SK-N-SH (cell line): ENCODE measurements at regions not wholly inside any gene's neighbourhood (a gene's known extent, or its start where the extent isn't known, plus 50 kb on each side); places are given as distances from the start of the nearest gene placed in this dataset.

Experiments
- CTCF ChIA-PET: fragments of 300-600, 350-600 bp; formaldehyde crosslinking; extraction: SDS; loops from one replicate; lab custom pipeline; 2021; lab: Yijun Ruan, JAX
- POLR2A ChIA-PET: fragments of 350-600 bp; sonication (Branson Sonifier 250); formaldehyde crosslinking; extraction: SDS; loops from one replicate; lab custom pipeline; 2020; ENCODE audit warnings: antibody characterized with exemption, inconsistent platforms; lab: Yijun Ruan, JAX
- DNase-seq: peaks from one replicate; pipeline ENCODE4 v3.0.0; 2012
- H2AFZ ChIP-seq: fragments of 200-600 bp; sonication (generic); 2 replicates; pipeline ENCODE4 v1.8.1; 2016; ENCODE audit warnings: antibody characterized with exemption, mild to moderate bottlenecking, low read depth
- H3F3A ChIP-seq: fragments of 200-600 bp; sonication (generic); replicated peaks from 2 replicates; pipeline ENCODE3; 2016; ENCODE audit warnings: antibody characterized with exemption, mild to moderate bottlenecking; ENCODE audit not compliant: insufficient read depth
- H3K27ac ChIP-seq, 2 experiments: fragments of 200-500 bp in 1 of 2; fragments of 200-600 bp in 1 of 2; sonication (Bioruptor generic) in 1 of 2; sonication (generic), shearing (Covaris generic) in 1 of 2; 2 replicates each; pipeline versions ENCODE4 v1.5.1 to v1.6.1; 2014 to 2016; ENCODE audit warnings: low read depth in 2 of 2, inconsistent platforms in 1 of 2, low read length in 1 of 2, mild to moderate bottlenecking in 1 of 2, mixed read lengths in 1 of 2
- H3K27me3 ChIP-seq: fragments of 200-600 bp; sonication (generic), shearing (Covaris generic); 2 replicates; pipeline ENCODE4 v1.6.1; 2016; ENCODE audit warnings: mixed run types; ENCODE audit not compliant: insufficient read depth
- H3K36me3 ChIP-seq, 2 experiments: fragments of 200-500 bp in 1 of 2; fragments of 200-600 bp in 1 of 2; sonication (Bioruptor generic) in 1 of 2; sonication (generic) in 1 of 2; replicated peaks in 1 of 2; 2 replicates each; pipeline versions ENCODE3 to v1.5.1; 2014 to 2016; ENCODE audit warnings: low read length in 1 of 2, mild to moderate bottlenecking in 1 of 2; ENCODE audit not compliant: insufficient read depth in 2 of 2, control insufficient read depth in 1 of 2
- H3K4me1 ChIP-seq, 2 experiments: fragments of 200-500 bp in 1 of 2; fragments of 200-600 bp in 1 of 2; sonication (Bioruptor generic) in 1 of 2; sonication (generic), shearing (Covaris generic) in 1 of 2; 2 replicates each; pipeline versions ENCODE4 v1.5.1 to v1.6.1; 2014 to 2016; ENCODE audit warnings: low read depth in 1 of 2, low read length in 1 of 2, mixed run types in 1 of 2; ENCODE audit not compliant: insufficient read depth in 2 of 2, control insufficient read depth in 1 of 2
- H3K4me2 ChIP-seq: fragments of 200-600 bp; sonication (generic), shearing (Covaris generic); 2 replicates; pipeline ENCODE4 v1.6.1; 2017; ENCODE audit warnings: mixed run types
- H3K4me3 ChIP-seq, 2 experiments: fragments of 200-500 bp in 1 of 2; fragments of 200-600 bp in 1 of 2; sonication (Bioruptor generic) in 1 of 2; sonication (generic), shearing (Covaris generic) in 1 of 2; 2 replicates each; pipeline versions ENCODE4 v1.5.1 to v1.8.1; 2014 to 2016; ENCODE audit warnings: low read depth in 2 of 2, inconsistent platforms in 1 of 2, low read length in 1 of 2, mild to moderate bottlenecking in 1 of 2, mixed read lengths in 1 of 2, moderate library complexity in 1 of 2
- H3K79me2 ChIP-seq: fragments of 200-600 bp; sonication (generic); 2 replicates; pipeline ENCODE4 v1.8.1; 2017; ENCODE audit warnings: mild to moderate bottlenecking; ENCODE audit not compliant: insufficient read depth
- H3K9ac ChIP-seq: fragments of 200-600 bp; sonication (generic); 2 replicates; pipeline ENCODE4 v1.6.1; 2017; ENCODE audit warnings: mixed run types
- H3K9me2 ChIP-seq: fragments of 200-600 bp; sonication (generic); 2 replicates; pipeline ENCODE4 v1.6.1; 2017; ENCODE audit warnings: mixed run types
- H3K9me3 ChIP-seq: fragments of 200-600 bp; sonication (generic); 2 replicates; pipeline ENCODE4 v1.6.1; 2017; ENCODE audit warnings: mixed run types, mild to moderate bottlenecking, moderate library complexity
- H4K20me1 ChIP-seq: fragments of 200-600 bp; sonication (generic); 2 replicates; pipeline ENCODE4 v1.6.1; 2017; ENCODE audit warnings: mild to moderate bottlenecking, mixed run types; ENCODE audit not compliant: insufficient read depth
- ELF1 ChIP-seq: IDR thresholded peaks from 2 replicates; pipeline ENCODE4 v1.4.0; 2012
- FOSL2 ChIP-seq: IDR thresholded peaks from 2 replicates; pipeline ENCODE4 v1.4.0; 2012; ENCODE audit warnings: low read depth, mild to moderate bottlenecking, moderate library complexity, borderline replicate concordance
- GATA2 ChIP-seq: sonication (generic); formaldehyde crosslinking; IDR thresholded peaks from 2 replicates; pipeline ENCODE4 v1.5.0; 2020; ENCODE audit warnings: mild to moderate bottlenecking, missing genetic modification reagents
- JUND ChIP-seq: IDR thresholded peaks from 2 replicates; pipeline ENCODE4 v1.4.0; 2012
- MEF2A ChIP-seq: IDR thresholded peaks from 2 replicates; pipeline ENCODE4 v1.4.0; 2012; ENCODE audit warnings: low read depth, borderline replicate concordance
- MXI1 ChIP-seq: IDR thresholded peaks from 2 replicates; pipeline ENCODE4 v1.6.1; 2012; ENCODE audit warnings: mild to moderate bottlenecking, low read depth, low read length, improper control_type of control experiment
- NRF1 ChIP-seq: IDR thresholded peaks from 2 replicates; pipeline ENCODE4 v1.6.1; 2012; ENCODE audit warnings: low read depth, mild to moderate bottlenecking, low read length
- POLR2AphosphoS5 ChIP-seq: IDR thresholded peaks from 2 replicates; pipeline ENCODE4 v1.6.1; 2012; ENCODE audit warnings: low read depth, low read length
- RAD21 ChIP-seq: IDR thresholded peaks from 2 replicates; pipeline ENCODE4 v1.6.1; 2012; ENCODE audit warnings: mild to moderate bottlenecking, low read length
- RFX5 ChIP-seq: IDR thresholded peaks from 2 replicates; pipeline ENCODE4 v1.6.1; 2012; ENCODE audit warnings: mild to moderate bottlenecking, improper control_type of control experiment, low read length
- SIN3A ChIP-seq: IDR thresholded peaks from 2 replicates; pipeline ENCODE4 v1.6.1; 2012; ENCODE audit warnings: low read depth, mild to moderate bottlenecking, low read length, moderate library complexity, borderline replicate concordance
- SMC3 ChIP-seq: IDR thresholded peaks from 2 replicates; pipeline ENCODE4 v1.6.1; 2012; ENCODE audit warnings: low read depth, low read length, improper control_type of control experiment
- TCF12 ChIP-seq: IDR thresholded peaks from 2 replicates; pipeline ENCODE4 v1.4.0; 2012
- TEAD4 ChIP-seq: IDR thresholded peaks from 2 replicates; pipeline ENCODE4 v1.4.0; 2012; ENCODE audit warnings: mild to moderate bottlenecking, borderline replicate concordance; ENCODE audit not compliant: insufficient read depth
- YY1 ChIP-seq: IDR thresholded peaks from 2 replicates; pipeline ENCODE4 v1.4.0; 2012; ENCODE audit warnings: low read depth, mild to moderate bottlenecking
- WGBS: methylation state at CpG from one replicate; pipeline ENCODE4 v1.1.6; 2017; ENCODE audit warnings: low lambda C conversion rate; 5-methylcytosine and 5-hydroxymethylcytosine counted together
- TF ChIP-seq, protein P1 (sequence below): IDR thresholded peaks from 2 replicates; pipeline ENCODE4 v1.4.0; 2012; ENCODE audit warnings: low read depth
- TF ChIP-seq, protein P2 (sequence below): fragments of 200-600 bp; sonication (generic); IDR thresholded peaks from 2 replicates; pipeline ENCODE4 v1.6.1; 2017; ENCODE audit warnings: antibody characterized with exemption, mild to moderate bottlenecking, moderate library complexity
- TF ChIP-seq, protein P3 (sequence below): IDR thresholded peaks from 2 replicates; pipeline ENCODE4 v1.4.0; 2012; ENCODE audit warnings: low read depth, borderline replicate concordance
- TF ChIP-seq, protein P4 (sequence below): fragments of 150-350 bp; IDR thresholded peaks from 2 replicates; pipeline ENCODE4 v1.6.1; 2016; ENCODE audit warnings: mild to moderate bottlenecking, low read depth, low read length
- TF ChIP-seq, protein P5 (sequence below): IDR thresholded peaks from 2 replicates; pipeline ENCODE4 v1.4.0; 2012; ENCODE audit warnings: low read depth, borderline replicate concordance

DNA sequence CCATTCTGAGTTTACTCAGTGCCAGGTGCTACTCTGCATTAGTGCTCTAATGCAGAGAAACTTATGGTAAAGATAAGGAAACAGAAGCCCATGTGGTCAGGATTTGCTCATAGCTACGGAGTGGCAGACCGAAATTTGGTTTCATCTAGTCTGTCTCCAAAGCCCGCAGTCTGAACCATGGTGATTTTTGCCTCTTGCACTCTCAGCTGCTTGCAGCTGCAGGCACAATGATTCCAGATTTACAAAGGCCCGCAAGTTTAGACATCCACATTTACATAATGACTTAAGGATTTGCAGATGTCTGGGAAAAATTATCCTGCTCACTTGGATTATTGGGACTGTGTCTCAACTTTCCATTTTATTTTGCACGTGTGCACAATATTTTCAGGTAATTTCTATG, 161.3 kb upstream of the KCNJ6 start:
- no peak for DNase-seq
- Histone ChIP-seq H3K79me2 (no peaks in the 10 kb centered on the region), H3K9me3 (no peaks in the 10 kb centered on the region), H4K20me1 (no peaks in the 10 kb centered on the region), H3K9me2 (no peaks in the 10 kb centered on the region), H3K36me3 (no peaks in the 10 kb centered on the region), H3F3A (no peaks in the 10 kb centered on the region), H2AFZ (no peak overlapping the region), H3K9ac (no peak overlapping the region), H3K4me3 (no peak overlapping the region), H3K4me1 (no peaks in the 10 kb centered on the region), H3K27ac (no peak overlapping the region), H3K4me2 (no peak overlapping the region), H3K27me3 (no peaks in the 10 kb centered on the region)
- no peak for TF ChIP-seq TCF12
- TF ChIP-seq, protein P1, sequence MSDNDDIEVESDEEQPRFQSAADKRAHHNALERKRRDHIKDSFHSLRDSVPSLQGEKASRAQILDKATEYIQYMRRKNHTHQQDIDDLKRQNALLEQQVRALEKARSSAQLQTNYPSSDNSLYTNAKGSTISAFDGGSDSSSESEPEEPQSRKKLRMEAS = no peak
- TF ChIP-seq RFX5 = no peak
- TF ChIP-seq YY1 = no peak
- TF ChIP-seq, protein P2, sequence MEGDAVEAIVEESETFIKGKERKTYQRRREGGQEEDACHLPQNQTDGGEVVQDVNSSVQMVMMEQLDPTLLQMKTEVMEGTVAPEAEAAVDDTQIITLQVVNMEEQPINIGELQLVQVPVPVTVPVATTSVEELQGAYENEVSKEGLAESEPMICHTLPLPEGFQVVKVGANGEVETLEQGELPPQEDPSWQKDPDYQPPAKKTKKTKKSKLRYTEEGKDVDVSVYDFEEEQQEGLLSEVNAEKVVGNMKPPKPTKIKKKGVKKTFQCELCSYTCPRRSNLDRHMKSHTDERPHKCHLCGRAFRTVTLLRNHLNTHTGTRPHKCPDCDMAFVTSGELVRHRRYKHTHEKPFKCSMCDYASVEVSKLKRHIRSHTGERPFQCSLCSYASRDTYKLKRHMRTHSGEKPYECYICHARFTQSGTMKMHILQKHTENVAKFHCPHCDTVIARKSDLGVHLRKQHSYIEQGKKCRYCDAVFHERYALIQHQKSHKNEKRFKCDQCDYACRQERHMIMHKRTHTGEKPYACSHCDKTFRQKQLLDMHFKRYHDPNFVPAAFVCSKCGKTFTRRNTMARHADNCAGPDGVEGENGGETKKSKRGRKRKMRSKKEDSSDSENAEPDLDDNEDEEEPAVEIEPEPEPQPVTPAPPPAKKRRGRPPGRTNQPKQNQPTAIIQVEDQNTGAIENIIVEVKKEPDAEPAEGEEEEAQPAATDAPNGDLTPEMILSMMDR = no peak
- TF ChIP-seq JUND = no peak
- TF ChIP-seq GATA2 = no peak
- no peak for TF ChIP-seq POLR2AphosphoS5
- TF ChIP-seq FOSL2 = no peak
- TF ChIP-seq, protein P3, sequence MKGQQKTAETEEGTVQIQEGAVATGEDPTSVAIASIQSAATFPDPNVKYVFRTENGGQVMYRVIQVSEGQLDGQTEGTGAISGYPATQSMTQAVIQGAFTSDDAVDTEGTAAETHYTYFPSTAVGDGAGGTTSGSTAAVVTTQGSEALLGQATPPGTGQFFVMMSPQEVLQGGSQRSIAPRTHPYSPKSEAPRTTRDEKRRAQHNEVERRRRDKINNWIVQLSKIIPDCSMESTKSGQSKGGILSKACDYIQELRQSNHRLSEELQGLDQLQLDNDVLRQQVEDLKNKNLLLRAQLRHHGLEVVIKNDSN = no peak
- TF ChIP-seq ELF1 = no peak
- TF ChIP-seq MXI1 = no peak
- no peak for TF ChIP-seq SMC3
- TF ChIP-seq MEF2A = no peak
- TF ChIP-seq NRF1 = no peak
- TF ChIP-seq SIN3A = no peak
- ChIA-PET CTCF (no interaction called here), POLR2A (no interaction called here)
- 15% methylated on average over 5 of the region's 5 CpGs for WGBS

DNA sequence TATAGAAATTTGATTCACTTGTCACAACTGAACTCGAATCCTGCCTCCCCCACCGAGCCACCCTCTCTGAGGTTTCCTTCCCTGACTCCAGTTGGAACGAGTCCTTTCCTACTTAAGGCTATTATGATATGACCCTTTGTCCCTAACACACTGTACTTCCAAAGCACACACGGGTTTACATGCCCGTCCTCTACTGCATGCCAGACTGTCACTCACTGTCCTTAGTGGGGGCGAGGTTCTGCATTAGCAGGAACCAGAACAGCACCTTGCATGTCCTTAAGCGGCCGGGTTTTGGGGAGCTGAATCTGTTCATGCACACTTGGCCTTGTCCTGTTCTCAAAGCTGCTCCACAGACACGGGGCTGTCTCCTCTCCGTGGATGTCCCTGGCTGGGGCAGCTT, 164.6 kb upstream of the KCNJ6 start:
- Histone ChIP-seq H3F3A (no peaks in the 10 kb centered on the region), H3K4me2 (no peak overlapping the region), H3K9me2 (no peaks in the 10 kb centered on the region), H4K20me1 (no peaks in the 10 kb centered on the region), H3K9me3 (no peaks in the 10 kb centered on the region), H3K79me2 (no peaks in the 10 kb centered on the region), H3K9ac (no peak overlapping the region), H3K36me3 (no peaks in the 10 kb centered on the region), H2AFZ (no peak overlapping the region)
- 25% methylated on average over 10 of the region's 10 CpGs for WGBS
- CTCF ChIA-PET = no interaction called here
- no peak for TF ChIP-seq TEAD4
- TF ChIP-seq, protein P4, sequence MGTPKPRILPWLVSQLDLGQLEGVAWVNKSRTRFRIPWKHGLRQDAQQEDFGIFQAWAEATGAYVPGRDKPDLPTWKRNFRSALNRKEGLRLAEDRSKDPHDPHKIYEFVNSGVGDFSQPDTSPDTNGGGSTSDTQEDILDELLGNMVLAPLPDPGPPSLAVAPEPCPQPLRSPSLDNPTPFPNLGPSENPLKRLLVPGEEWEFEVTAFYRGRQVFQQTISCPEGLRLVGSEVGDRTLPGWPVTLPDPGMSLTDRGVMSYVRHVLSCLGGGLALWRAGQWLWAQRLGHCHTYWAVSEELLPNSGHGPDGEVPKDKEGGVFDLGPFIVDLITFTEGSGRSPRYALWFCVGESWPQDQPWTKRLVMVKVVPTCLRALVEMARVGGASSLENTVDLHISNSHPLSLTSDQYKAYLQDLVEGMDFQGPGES = no peak
- no peak for TF ChIP-seq RAD21
- TF ChIP-seq, protein P5, sequence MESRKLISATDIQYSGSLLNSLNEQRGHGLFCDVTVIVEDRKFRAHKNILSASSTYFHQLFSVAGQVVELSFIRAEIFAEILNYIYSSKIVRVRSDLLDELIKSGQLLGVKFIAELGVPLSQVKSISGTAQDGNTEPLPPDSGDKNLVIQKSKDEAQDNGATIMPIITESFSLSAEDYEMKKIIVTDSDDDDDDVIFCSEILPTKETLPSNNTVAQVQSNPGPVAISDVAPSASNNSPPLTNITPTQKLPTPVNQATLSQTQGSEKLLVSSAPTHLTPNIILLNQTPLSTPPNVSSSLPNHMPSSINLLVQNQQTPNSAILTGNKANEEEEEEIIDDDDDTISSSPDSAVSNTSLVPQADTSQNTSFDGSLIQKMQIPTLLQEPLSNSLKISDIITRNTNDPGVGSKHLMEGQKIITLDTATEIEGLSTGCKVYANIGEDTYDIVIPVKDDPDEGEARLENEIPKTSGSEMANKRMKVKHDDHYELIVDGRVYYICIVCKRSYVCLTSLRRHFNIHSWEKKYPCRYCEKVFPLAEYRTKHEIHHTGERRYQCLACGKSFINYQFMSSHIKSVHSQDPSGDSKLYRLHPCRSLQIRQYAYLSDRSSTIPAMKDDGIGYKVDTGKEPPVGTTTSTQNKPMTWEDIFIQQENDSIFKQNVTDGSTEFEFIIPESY = no peak
- TF ChIP-seq, protein P2 = no peak
- TF ChIP-seq RFX5 = no peak
- TF ChIP-seq YY1 = no peak
- TF ChIP-seq FOSL2 = no peak
- TF ChIP-seq, all 33 proteins: peak for 0
- Histone ChIP-seq H3K4me3 (no peak overlapping the region), H3K4me1 (no peaks in the 10 kb centered on the region), H3K27me3 (no peaks in the 10 kb centered on the region), H3K27ac (no peak overlapping the region)
- POLR2A ChIA-PET = no interaction called here
- DNase-seq = no peak
